H4 (cell line): ENCODE measurements at regions not wholly inside any gene's neighbourhood (a gene's known extent, or its start where the extent isn't known, plus 50 kb on each side); places are given as distances from the start of the nearest gene placed in this dataset.
A peak's percentile ranks its signal among the peaks of the same experiment; 100 is the strongest.
"Not testable (repeated sequence)": the region's sequence is repeated elsewhere in the genome, so short reads cannot be mapped to it uniquely, and the experiment has no call there.

Experiments used
- DNase-seq: peaks from one replicate; pipeline ENCODE4 v3.0.0-alpha.2; 2015; ENCODE audit warnings: low spot score

DNA sequence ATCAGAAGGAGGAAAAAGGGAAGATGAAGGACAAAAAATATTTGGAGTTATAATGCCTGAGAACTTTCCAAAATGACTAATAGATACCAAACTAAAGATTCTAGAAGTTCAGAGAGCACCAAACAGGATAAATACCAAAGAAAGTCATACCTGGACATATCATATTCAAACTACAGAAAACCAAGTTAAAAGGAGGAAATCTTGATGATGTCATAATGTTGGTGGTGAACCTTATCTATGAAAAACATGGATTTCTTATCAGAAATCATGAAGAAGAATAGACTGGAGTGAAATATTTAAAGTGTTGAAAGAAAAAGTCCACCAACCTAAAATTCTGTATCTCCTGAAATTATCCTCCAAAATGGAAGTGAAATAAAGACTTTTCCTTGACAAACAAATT lies 389.2 kb downstream of the JRKL start:
- DNase-seq = no peak

DNA sequence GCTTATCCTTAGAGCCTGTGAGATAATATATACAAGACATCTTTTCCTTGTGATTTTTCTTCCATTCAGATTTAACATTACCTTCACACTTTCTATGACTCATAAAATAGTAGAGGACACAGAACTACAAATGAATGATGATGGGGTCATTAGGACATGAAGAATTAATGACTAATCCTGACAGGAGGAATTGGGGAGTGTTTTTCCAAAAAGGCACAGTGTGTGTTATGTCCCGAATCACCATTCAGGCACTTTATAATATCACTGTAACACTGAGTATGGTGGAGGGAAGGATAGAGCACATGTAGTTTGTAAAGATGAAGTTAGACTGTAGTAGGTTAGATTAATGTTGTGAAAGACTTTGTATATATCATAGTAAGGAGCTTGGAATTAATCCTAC lies 391.3 kb downstream of the JRKL start:
- no peak for DNase-seq

DNA sequence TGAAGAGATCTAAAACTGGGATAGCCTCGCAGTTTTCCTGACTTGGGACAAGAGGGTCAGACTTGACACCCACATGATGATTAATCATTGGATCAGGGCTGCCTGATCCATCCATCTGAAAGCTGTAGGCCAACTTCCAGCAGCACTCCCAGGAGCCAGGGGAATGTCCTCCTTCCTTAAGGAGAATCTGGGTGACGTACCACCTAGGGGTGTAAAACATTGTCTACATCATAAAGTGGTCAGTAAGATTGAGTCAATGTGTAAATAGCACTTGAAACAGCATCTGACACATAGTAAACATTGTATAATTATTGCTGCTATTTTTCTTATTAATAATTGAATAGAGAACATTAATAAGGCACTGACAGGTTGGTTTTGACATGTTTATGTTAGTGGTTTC lies 392.8 kb downstream of the JRKL start:
- no peak for DNase-seq

DNA sequence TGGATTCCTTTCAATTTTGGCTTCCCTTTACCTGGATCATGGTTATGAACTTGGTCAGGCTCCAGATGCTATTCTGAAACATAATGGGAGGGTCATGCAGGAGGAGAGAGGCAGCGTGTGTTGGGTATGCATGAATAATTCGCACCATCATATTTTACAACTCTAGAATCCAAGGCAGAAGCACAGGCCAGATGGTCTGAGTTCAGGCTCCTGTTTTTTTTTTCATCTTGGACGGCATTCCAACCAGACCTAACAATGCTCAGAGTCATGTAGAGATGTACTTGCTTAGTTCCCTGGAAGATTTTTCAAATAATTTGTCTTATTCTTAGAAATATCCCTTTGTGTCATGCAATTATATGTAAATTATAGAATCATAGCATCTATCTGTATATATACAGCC lies 393.5 kb downstream of the JRKL start:
- DNase-seq = no peak

DNA sequence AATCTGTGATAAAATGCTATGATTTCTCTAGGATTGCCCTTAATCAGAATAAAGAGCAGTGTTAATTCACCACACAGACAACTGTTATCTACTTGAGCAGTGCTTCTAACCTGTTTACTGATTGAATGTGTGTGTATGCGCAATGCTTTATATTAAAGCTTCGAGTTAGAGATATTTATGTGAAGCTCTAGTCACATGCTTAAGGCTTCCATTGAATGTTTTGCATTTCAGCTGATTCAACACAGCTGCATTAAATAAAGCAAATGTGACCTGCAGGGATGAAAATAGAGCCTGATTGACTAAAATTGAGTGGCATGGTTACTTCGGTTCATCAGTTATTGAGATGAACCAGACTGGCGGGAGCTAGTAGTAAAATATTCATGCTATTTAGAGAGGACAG lies 395.3 kb downstream of the JRKL start:
- no peak for DNase-seq

DNA sequence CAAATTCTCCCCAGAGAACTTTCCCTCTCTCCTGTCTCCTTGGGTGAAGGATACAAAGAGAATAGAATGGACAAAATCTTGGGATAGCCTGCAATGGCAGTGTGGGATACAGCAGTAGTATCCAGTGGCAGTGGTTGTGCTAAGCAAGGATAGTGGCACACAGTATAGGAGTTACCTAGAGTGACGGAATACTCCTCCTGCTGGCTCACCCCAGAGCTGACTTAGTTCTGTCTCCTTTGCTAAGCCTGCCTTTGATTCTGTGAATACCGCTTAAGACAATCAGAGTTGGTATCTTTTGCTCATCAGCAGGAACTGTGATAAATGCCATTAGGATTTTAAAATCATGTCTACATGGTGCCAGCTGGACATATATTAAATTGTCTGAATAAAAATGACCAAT lies 404.3 kb downstream of the JRKL start:
- no peak for DNase-seq

DNA sequence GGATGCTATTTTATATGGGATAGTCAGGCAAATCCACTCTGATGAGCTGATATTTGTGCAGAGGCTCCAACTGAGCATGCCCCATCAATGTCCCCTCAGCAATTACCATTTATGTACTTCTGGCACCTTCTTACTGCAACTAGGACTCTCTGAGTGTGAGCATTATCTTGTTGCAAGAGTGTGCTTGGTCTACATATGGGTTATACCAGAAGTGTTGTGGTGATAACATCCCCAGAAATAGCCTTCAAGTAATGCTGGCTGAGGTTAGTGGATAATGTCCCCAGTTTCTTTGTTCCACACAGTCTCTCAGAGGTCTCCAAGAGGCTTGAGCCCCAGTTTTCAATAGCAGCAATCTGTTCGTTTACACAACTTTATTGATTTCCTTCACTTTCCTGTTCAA lies 408.6 kb downstream of the JRKL start:
- DNase-seq = no peak

DNA sequence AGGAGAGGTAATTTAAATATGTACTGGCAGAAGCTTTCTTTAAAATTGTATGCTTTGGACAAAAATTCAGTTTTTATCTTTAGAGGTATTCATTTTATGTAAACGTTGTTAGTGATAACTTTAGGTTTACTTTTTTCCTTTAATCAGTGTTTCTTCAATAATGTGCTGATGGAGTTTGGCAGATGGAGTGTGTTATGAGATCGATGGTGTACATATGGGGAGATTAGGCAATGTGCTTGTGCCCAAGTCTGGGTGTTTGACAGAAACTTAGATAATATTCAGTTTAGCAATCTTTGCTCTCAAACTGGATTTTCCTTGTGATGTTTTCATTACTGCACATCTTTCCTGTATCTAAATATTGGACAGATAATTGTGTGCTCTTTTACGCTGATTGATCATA lies 425.4 kb downstream of the JRKL start:
- DNase-seq = no peak

DNA sequence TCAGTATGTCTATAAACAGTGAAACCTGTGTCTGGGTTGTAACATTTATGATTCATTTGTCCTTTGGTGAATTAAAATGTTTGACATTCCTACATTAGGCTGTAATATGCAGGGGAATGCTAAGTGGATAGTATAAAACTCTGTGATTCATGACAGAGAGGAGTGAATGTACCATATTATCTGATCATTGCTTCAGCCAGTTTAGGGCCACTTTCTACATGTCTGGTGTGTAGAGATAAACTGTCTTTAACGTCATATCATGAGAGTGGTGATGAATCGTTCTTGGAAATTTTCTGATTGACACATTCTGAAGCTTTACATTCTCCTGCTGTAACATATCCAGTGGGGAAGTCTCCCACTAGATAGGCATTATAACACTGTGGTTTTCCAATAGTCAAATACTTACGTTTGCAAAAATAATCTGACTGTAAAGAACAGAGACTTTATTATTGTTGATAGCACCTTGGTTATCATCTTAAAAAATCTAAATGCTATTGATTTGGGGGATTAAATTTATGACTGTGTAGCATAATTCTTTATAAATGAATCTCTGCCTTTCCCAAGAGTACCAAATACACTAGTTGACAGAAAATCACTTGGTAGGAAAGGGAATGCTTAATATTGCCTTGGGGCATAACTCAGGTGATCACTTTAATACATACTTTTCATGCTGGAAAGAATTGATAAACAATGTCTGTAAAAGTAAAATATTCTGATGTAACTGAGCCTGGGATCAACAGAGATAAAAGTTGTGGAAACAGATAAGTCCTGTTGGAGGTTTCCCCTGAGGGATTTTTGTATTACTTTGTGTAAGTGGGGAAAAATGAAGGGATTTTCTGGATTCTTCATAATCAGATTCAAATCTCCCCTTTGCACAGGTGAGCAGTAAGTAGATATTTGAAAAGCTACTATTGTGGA lies 427.9 kb downstream of the JRKL start:
- DNase-seq = no peak

DNA sequence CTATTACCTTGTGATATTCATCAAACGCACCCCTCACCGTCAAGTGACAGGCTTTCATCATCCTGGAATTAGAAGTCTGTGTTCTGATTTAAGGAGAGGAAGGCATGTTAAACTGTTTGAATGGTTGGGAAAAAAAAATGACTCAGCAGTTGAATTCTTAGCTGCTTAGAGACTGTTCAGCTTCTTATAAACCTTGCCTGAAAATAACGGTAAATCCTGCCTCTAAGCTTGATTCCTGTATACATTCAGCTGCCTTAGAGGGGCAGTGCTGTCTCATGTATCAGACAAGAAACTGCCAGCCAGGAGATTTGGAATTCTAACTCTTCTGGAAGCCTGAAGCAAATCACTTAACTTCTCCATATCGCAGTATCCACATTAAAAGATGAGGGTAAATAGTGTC lies 437.4 kb downstream of the JRKL start:
- DNase-seq = peak; percentile 43

DNA sequence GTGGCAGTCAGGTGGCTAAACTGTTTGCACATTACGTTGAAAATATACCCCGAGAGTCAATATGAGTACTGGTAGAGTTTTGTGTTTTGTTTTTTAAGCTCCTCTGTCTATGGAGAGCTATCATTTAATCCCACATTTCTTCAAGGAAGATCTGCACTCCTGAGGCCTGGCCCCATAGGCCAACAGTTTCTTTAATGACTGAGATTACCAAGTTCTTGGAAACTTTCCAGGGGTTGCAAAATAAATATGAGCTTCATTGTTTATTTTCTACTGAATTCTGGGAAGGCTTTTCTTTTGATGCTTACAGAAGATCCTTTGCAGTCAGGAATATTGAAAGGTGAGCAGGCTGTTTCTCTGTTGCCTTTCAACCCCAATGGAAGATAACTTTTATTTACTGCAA lies 452.0 kb downstream of the JRKL start:
- no peak for DNase-seq

DNA sequence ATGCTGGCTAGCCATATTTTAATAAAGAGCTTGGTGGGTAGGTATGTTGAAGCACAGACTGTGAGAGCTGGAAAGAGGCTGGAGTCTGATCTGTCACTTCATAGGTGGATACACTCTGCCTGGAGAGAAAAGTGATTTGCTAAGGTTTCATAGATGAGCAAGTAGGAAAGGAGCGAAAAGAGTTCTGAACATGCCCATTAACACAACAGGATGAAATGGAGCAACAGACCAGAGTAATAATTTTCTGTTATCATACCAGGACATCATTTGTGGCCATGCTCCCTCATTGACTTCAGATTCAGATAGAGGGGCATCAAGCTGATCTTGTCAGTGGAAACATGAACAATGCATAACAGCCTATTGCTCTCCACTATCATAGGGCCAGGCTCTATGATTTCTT lies 452.9 kb downstream of the JRKL start:
- DNase-seq = no peak

DNA sequence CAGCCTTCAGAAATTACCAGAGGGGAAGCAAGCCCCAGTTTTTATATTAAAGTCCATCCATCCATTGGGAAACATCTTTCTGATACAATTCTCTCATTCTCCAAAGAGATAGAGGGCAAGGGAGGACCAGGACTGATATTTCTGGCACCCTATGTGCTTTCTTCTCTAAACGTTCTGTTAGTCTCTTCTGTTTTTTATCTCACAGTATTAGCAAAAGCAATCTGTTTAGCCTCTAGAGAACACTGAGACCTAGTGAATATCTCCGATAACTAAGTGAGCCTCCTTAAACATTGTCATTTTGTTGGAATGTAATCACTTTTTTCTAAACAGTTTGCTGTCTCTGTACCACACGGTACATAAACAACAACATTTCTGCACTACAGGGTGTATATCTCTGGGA lies 464.6 kb downstream of the JRKL start:
- DNase-seq = no peak

DNA sequence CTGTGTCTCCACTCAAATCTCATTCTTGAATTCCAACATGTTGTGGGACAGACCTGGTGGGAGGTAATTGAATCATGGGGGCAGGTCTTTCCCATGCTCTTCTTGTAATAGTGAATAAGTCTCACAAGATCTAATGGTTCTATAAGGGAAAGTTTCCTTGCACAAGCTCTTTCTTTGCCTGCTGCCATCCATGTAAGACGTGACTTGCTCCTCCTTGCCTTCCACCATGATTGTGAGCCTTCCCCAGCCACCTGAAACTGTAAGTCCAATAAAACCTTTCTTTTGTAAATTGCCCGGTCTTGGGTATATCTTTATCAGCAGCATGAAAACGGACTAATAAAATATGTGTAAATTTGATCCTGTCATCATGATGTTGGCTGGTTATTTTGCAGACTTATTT lies 471.9 kb downstream of the JRKL start:
- not testable (repeated sequence) for DNase-seq

DNA sequence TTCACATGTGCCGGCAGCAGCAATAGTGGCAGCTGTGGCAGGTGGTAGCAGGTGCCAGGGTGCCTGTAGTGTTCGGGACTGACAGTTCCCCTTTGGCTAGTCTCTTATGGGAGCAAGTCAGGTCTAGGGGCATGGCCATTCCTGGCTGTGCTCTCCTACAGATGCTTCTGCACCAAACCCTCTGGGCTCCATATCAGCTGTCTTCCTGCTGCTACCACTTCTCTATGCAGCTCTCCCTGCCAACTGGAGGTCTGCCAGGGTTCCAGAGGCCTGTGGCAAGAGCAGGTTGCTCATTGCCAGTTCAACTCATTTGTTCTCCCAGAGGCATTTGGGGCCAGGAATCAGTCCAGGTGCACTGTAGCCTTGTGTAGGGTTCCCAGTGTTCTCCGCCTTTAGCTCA lies 473.7 kb downstream of the JRKL start:
- DNase-seq = no peak

DNA sequence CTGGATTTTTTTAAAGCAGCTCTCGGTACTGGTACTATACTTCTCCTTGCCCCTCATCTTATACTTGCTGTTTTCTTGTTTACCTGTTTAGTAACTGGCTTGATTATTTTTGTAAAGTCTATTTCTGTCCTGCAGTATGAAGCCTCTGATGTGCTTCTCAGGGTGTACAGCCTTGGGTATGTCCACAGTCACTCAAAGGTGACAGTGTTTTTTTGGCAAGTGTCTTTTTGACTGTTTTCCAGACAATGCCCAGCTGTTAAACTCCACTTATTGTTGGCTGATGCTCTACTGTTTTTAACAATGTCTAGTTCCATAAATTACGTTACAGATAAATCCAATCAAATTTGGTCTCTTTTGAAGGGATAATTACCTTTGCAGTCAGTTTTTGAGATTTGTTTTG lies 475.2 kb downstream of the JRKL start:
- DNase-seq = no peak

DNA sequence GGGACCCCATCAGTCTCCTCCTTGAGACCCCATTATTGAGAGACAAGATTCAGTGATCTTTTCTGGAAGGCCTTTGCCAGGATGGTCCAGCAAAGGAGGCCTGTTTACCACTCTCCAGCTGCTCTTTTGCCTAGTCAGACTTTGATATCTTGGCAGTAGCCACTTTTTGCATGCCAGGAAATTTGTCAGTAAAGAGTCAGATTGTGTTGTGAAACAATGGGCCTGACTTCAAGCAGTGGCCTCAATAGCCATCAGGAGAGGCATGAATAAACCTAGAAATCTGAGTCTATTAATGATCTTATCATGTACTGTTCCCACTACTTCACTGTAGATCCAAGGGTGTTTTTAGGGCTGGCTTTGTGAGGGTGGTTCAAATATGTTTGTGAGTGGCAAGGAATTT lies 479.4 kb downstream of the JRKL start:
- DNase-seq = no peak

DNA sequence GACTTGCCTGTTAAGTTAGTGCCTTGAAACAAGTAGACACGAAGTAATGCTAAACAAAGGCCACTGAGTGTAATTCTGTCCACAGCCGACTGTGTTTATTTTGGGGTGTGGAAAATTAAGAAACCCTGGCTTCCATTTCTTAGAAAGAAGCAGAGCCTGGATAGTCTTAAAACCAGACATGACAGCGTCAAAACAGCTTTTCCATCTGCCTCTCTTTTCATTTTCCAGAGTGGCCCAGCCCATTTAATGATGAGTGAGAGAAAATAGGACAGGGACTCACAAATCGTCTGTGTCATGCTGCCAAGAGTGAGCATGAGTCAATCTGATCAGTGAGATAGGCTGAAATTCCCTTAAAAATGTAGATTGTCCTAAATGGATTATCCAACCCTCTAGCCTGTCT lies 485.9 kb downstream of the JRKL start:
- no peak for DNase-seq

DNA sequence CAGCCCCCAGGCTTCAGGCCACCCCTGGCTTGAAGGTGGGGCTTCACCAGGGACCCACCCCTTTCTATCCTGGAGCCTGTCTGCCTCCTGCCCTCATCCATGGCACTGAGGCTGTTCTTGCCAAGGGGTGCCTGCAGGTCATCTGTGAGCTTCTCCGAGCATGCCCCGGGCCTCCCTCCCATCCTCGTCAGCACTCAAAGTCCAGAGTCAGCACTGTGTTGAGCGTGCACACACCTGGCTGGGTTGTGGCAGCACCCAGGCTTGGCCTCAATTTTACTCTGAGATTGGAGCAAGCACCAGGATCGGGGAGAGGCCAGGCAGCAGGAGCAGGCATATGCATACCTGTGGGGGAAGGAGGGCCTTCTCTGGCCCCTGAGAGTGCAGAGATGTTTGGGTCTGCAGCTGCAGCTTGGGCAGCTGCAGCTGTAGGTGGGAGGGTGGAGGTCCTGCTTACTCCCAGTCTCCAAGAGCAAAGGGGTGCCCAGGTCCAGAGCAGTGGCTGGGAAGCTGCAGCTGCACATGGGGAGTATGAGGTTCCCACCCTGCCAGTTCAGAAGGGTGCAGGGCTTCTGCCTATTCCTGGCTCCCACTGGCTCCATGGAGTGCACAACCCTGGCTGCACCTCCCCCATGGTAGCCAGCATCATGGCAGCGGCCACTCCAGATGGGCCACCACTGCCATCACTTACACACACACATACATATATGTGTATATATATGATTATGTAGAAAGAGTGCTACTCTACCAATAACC lies 488.7 kb downstream of the JRKL start:
- no peak for DNase-seq

DNA sequence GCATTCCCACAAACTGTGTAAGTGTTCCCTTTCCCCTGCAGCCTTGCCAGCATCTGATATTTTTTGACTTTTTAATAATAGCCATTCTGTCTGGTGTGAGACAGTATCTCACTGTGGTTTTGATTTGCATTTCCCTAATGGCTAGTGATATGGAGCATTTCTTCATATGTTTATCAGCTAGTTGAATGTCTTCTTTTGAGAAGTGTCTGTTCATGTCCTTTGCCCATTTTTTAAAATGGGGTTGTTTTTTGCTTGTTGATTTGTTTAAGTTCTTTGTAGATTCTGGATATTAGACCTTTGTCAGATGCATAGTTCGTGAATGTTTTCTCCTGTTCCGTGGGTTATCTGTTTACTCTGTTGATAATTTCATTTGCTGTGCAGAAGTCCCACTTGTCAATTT lies 492.8 kb downstream of the JRKL start:
- DNase-seq = not testable (repeated sequence)

DNA sequence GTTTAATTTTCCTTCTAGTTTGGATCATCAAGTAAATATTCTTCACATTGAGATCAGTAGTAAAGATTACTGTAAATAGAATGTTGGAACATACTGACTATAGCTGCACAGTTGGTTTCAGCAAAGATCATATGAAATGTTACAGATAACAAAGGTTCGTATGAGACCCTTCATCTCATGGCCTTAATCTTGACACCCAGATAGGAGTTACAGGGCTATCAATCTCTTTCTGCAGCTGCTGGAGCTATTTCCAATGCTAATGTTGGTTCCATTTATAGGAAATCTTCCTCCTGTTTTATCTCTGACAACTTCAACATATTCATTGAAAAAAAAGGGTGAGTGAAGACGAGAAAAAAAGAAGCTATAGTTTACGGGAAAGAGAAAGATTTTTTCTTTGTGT lies 495.6 kb downstream of the JRKL start:
- DNase-seq = no peak

DNA sequence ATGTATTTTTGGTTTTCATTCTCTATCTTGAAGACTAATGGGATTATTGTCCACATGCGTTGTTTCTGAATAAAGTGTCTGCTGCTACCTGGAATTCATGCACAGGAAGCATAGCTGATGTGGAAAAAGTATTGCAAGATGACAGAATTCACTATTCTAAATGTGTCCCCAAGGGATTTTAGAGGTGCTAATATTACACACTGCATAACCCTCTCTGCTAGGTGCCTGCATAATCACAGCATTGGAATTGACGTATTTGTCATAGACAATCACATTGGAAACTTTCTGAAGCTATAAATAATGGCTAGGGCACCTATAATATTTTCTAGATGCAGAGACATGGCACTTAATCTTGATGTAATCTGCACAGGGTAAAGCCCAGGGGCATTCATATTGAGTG lies 496.1 kb downstream of the JRKL start:
- no peak for DNase-seq

DNA sequence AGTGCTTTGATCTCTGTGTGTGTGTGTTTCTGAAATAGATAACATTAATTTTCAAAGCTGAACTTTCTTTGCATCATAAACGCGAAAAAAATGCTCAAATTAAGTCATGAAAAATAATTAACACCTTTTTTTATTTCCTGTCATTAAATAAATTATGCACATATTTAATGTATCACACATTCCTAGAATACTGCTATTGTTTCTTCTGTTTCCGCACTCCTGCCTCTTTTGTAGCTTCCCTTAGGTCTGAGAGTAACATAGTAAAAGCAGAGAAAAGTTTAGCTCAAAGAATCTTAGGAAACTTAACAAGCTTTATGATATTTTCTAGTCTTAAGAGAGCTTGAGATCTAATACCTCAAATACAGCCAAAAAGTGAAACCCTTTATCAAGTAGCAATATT lies 504.2 kb downstream of the JRKL start:
- no peak for DNase-seq
